AG04449 (cell line): ENCODE measurements at regions not wholly inside any gene's neighbourhood (a gene's known extent, or its start where the extent isn't known, plus 50 kb on each side); places are given as distances from the start of the nearest gene placed in this dataset.

Experiments used
- CTCF ChIA-PET: fragments of 350-600 bp; formaldehyde crosslinking; extraction: SDS; loops from one replicate; lab custom pipeline; 2021; ENCODE audit warnings: antibody characterized with exemption; lab: Yijun Ruan, JAX
- POLR2A ChIA-PET: fragments of 400-600, 350-600 bp; formaldehyde crosslinking; extraction: SDS; loops from one replicate; lab custom pipeline; 2020; ENCODE audit warnings: antibody characterized with exemption, inconsistent platforms; lab: Yijun Ruan, JAX
- DNase-seq: peaks from one replicate; pipeline ENCODE4 v3.0.0-alpha.2; 2010; ENCODE audit warnings: low read depth, low spot score
- H3K4me3 ChIP-seq: 2 replicates; pipeline ENCODE4 v1.5.1; 2011; ENCODE audit warnings: low read depth, mild to moderate bottlenecking, control low read depth, low read length
- CTCF ChIP-seq: IDR thresholded peaks from one replicate; pipeline ENCODE4 v1.5.1; 2011; ENCODE audit warnings: mild to moderate bottlenecking, moderate library complexity, low read length, control low read depth, inconsistent platforms; ENCODE audit not compliant: insufficient read depth; ENCODE audit errors: missing control alignments

DNA sequence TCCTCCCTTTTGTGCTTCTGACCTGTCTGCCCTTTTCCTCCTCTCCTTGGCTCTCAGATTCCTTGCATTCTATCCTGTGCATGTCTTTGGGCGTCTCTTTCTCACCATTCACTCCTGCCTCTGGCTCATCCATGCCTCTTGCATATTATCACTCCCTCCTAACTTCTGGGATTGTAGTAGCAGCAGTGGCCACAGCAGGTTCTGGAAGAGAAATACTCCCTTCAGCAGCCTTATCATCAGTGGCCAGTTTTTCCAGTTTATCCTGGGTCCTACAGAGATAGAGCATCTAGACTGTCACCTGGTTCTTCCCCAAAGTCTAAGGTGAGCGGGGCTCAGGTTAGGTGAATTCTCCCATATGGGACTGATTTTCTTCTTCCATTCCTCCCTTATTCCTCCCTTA is 354.0 kb upstream of the CCL2 start:
- POLR2A ChIA-PET: no interaction called here
- TF ChIP-seq CTCF: no peak
- CTCF ChIA-PET: no interaction called here
- H3K4me3 ChIP-seq: no peak overlapping the region
- DNase-seq: no peak

DNA sequence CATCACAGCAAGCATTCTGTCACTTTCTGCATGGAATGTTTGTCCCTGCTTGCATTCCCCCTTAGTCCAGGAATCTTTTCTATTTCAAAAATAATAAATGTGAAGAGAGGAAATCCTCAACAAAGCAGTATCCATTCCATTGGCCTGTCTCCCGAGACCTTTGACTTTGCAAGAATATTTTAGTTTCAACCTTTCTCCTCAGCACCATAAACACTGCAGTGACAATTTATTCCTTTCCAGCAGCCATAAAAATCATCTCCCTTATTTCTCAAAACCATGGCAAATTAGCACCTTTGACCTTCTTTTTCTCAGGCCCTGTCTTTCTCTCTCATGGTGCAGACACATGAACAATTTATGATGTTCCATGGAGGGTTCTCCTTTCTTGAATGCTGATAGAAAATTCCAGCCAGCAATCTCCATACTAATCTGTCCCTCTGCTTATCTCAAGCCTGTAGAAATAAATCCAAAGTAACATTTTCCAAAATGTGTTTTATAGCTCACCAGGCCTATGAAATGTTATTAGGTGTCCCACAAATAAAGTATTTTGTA is 352.1 kb upstream of the CCL2 start:
- ChIA-PET POLR2A (no interaction called here), CTCF (no interaction called here)
- TF ChIP-seq CTCF: no peak
- no peak overlapping the region for H3K4me3 ChIP-seq
- no peak for DNase-seq

- TF ChIP-seq CTCF: no peak
- no peak for DNase-seq
- ChIA-PET CTCF (no interaction called here), POLR2A (no interaction called here)
- H3K4me3 ChIP-seq: no peak overlapping the region
Observed at GRCh38 chr17:33904476-33904875, 350.6 kb upstream of the CCL2 start.

DNA sequence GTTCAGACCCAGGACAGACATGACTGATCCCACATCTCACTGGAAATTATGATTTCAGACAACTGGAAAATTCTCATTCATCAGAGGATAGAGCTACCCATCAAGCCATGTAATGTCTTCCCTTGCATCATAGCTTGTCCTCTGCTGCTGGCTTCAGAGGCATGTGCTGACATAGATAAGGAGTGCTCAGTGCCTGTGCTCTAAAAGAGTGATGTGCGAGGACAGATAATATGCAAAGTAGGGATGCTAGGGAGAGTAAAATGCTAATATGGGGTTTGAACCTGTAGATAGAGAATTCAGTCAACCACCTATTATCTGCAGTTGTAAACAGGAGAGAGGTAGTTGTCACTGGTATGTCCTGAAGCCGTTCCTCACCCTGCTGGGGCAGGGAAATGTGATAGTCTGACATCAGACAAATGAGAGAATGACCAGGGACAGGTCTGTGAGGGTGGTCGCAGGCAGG is 349.7 kb upstream of the CCL2 start:
- H3K4me3 ChIP-seq: no peak overlapping the region
- no peak for TF ChIP-seq CTCF
- DNase-seq: no peak
- ChIA-PET CTCF (no interaction called here), POLR2A (no interaction called here)

GRCh38 chr17:33908363-33909064 is 346.6 kb upstream of the CCL2 start:
- TF ChIP-seq CTCF: no peak
- no peak overlapping the region for H3K4me3 ChIP-seq
- CTCF ChIA-PET: no interaction called here
- POLR2A ChIA-PET: no interaction called here
- no peak for DNase-seq

DNA sequence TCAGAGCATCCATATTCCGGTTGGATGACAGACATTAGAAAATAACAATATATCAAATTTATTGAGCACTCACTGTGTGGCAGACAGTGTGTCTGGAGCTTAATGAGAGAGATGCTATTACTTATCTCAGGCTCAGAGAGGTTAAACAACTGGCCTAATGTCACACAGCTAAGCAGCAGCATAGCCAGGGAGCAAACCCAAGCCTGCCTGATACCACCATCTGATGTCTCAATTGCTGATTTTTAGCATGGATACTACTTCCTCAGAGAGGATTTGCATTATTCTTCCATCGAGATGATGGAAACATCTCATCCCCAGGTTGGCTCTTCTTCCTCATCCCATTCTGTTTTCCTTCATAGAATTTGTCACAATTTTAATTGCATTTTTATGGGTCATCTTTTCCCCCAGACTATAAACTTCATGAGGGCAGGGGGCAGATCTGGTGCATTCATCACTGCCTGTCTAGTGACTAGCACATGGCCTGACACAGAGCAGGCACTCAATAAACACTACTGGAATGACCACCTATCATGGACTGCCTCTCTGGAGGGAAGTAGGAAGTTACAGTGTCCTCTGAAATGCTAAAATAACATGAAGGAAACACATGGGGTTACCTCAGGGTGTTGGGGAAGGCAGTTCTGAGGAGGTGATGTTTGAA is 344.8 kb upstream of the CCL2 start:
- no peak for TF ChIP-seq CTCF
- H3K4me3 ChIP-seq: no peak overlapping the region
- ChIA-PET CTCF (no interaction called here), POLR2A (no interaction called here)
- DNase-seq: no peak
